Ishikawa (cell line): ENCODE measurements at regions not wholly inside any gene's neighbourhood (a gene's known extent, or its start where the extent isn't known, plus 50 kb on each side); places are given as distances from the start of the nearest gene placed in this dataset.

ENCODE experiments used
- CREB1 ChIP-seq: IDR thresholded peaks from 2 replicates; pipeline ENCODE4 v1.6.1; 2012; ENCODE audit warnings: low read depth
- FOXM1 ChIP-seq: IDR thresholded peaks from 2 replicates; pipeline ENCODE4 v1.6.1; 2012; ENCODE audit warnings: low read depth, borderline replicate concordance
- NFIC ChIP-seq: IDR thresholded peaks from 2 replicates; pipeline ENCODE4 v1.6.1; 2012
- RAD21 ChIP-seq: IDR thresholded peaks from 2 replicates; pipeline ENCODE4 v1.6.1; 2012; ENCODE audit warnings: low read depth
- TCF12 ChIP-seq: IDR thresholded peaks from 2 replicates; pipeline ENCODE4 v1.6.1; 2012; ENCODE audit warnings: low read depth
- YY1 ChIP-seq: IDR thresholded peaks from 2 replicates; pipeline ENCODE4 v1.6.1; 2012; ENCODE audit warnings: low read depth

DNA sequence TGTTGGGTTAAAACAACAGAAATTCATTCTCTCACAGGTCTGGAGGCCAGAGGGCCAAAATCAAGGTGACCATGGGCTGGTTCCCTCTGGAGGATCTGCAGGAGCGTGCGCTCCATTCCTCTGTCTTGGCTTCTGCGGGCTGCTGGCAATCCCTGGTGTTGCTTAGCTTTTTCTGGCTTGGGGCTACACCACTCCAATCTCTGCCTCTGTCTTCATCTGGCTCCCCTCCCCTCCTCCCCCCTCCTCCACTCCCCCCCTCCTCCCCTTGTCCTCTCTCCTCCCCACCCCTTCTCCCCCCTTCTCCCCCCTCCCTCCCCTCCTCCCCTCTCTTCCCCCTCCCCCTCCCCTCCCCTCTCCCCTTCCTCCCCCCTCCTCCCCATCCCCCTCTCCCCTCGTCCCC, 321.3 kb upstream of the ARID1B start:
- no peak for TF ChIP-seq TCF12
- TF ChIP-seq RAD21: no peak
- TF ChIP-seq CREB1: no peak
- TF ChIP-seq FOXM1: no peak
- no peak for TF ChIP-seq NFIC
- no peak for TF ChIP-seq YY1
